K562 (cell line): ENCODE measurements at regions not wholly inside any gene's neighbourhood (a gene's known extent, or its start where the extent isn't known, plus 50 kb on each side); places are given as distances from the start of the nearest gene placed in this dataset.

Source experiments
- DMBX1 ChIP-seq: fragments of 250-450 bp; sonication (Bioruptor Pico); IDR thresholded peaks from 2 replicates; pipeline ENCODE4 v1.8.0; 2022; ENCODE audit warnings: inconsistent platforms, mild to moderate bottlenecking, moderate library complexity, borderline replicate concordance
- FUS ChIP-seq: fragments of 200-400 bp; formaldehyde crosslinking; optimal IDR thresholded peaks from 2 replicates; pipeline ENCODE3; 2017; ENCODE audit warnings: low read depth, low read length
- TCF15 ChIP-seq: fragments of 250-450 bp; sonication (Bioruptor Pico); IDR thresholded peaks from 2 replicates; pipeline ENCODE4 v1.8.0; 2022; ENCODE audit warnings: moderate library complexity, mild to moderate bottlenecking, inconsistent platforms
- TFE3 ChIP-seq: fragments of 450-650 bp; formaldehyde crosslinking; IDR thresholded peaks from 2 replicates; pipeline ENCODE4 v1.4.0; 2020; ENCODE audit warnings: mild to moderate bottlenecking, mixed read lengths
- TSC22D4 ChIP-seq: fragments of 450-650 bp; IDR thresholded peaks from 2 replicates; pipeline ENCODE4 v1.6.1; 2016; ENCODE audit warnings: missing genetic modification characterization, missing biosample characterization, control low read depth
- USF1 ChIP-seq: sonication (generic); formaldehyde crosslinking; IDR thresholded peaks from 2 replicates; pipeline ENCODE4 v1.9.0; 2022; ENCODE audit warnings: mild to moderate bottlenecking, missing genetic modification reagents
- ZBTB40 ChIP-seq, 2 experiments: fragments of 450-650 bp in 1 of 2; sonication (generic) in 1 of 2; formaldehyde crosslinking in 1 of 2; IDR thresholded peaks; 2 replicates each; pipeline versions ENCODE4 v1.7.1 to v1.9.0; 2016 to 2022; ENCODE audit warnings: inconsistent platforms in 1 of 2, mild to moderate bottlenecking in 1 of 2, missing genetic modification reagents in 1 of 2
- ZNF24 ChIP-seq: fragments of 450-650 bp; IDR thresholded peaks from 2 replicates; pipeline ENCODE4 v1.6.1; 2016

- peak; percentile 61 for TF ChIP-seq ZBTB40 (IDR thresholded peaks at IDR 0.05)
- 0 out of 2 replicates have a peak, but pooled peaks have one; percentile 45 for TF ChIP-seq ZBTB40 (CRISPR knock-in tag; IDR thresholded peaks at IDR 0.05)
- TF ChIP-seq ZNF24 = no peak
- TF ChIP-seq TFE3 (CRISPR knock-in tag) = peak; percentile 74
- TF ChIP-seq TSC22D4 (tag) = no peak
- no peak for TF ChIP-seq TCF15
- TF ChIP-seq USF1 = peak; percentile 41; the same call in 1 of the 2 replicates
- no peak for TF ChIP-seq FUS
- no peak for TF ChIP-seq DMBX1 (CRISPR knock-in tag)
Measured at GRCh38 chr12:88844426-88844825, 264.2 kb upstream of the KITLG start (continued).
